NB4 (cell line): ENCODE measurements at regions not wholly inside any gene's neighbourhood (a gene's known extent, or its start where the extent isn't known, plus 50 kb on each side); places are given as distances from the start of the nearest gene placed in this dataset.
"Not testable (repeated sequence)": the region's sequence is repeated elsewhere in the genome, so short reads cannot be mapped to it uniquely, and the experiment has no call there.

Experiments used
- DNase-seq: peaks from one replicate; pipeline ENCODE4 v3.0.0; 2010; ENCODE audit warnings: low read depth
- H3K4me3 ChIP-seq: one replicate; pipeline ENCODE4 v1.5.1; 2011; ENCODE audit warnings: mild to moderate bottlenecking, low read depth, low read length, moderate library complexity
- MYC ChIP-seq: IDR thresholded peaks from 2 replicates; pipeline ENCODE4 v1.6.1; 2011; ENCODE audit warnings: low read depth, low read length
- POLR2A ChIP-seq: IDR thresholded peaks from 2 replicates; pipeline ENCODE4 v1.6.1; 2011; ENCODE audit warnings: mild to moderate bottlenecking; ENCODE audit not compliant: insufficient read length; ENCODE audit errors: extremely low read depth
- TF ChIP-seq, protein P1 (sequence below): IDR thresholded peaks from 2 replicates; pipeline ENCODE4 v1.6.1; 2011; ENCODE audit warnings: low read depth, low read length
- TF ChIP-seq, protein P2 (sequence below): IDR thresholded peaks from one replicate; pipeline ENCODE4 v1.5.1; 2012; ENCODE audit warnings: low read depth, low read length

DNA sequence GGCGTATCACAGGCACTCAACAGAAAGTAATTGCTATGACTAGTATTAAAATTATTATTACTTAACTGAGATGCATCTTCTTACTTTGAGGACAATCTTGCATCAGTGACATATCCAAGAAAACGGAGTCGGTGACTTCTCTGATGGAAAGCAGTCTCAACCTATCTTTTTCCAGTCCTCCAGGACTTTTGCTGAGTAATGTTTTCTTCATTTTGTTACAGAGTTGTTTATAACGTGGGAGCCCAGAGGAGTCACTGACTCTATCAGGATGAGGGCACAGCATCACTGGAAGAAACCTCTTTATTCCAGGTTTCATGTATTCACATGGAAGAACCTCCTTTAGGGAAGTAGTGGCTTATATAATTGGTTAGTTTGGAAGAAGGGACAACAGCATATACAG, 51.5 kb upstream of the MELK start:
- DNase-seq = no peak
- TF ChIP-seq, protein P1, sequence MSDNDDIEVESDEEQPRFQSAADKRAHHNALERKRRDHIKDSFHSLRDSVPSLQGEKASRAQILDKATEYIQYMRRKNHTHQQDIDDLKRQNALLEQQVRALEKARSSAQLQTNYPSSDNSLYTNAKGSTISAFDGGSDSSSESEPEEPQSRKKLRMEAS = no peak
- no peak for TF ChIP-seq POLR2A
- TF ChIP-seq, protein P2, sequence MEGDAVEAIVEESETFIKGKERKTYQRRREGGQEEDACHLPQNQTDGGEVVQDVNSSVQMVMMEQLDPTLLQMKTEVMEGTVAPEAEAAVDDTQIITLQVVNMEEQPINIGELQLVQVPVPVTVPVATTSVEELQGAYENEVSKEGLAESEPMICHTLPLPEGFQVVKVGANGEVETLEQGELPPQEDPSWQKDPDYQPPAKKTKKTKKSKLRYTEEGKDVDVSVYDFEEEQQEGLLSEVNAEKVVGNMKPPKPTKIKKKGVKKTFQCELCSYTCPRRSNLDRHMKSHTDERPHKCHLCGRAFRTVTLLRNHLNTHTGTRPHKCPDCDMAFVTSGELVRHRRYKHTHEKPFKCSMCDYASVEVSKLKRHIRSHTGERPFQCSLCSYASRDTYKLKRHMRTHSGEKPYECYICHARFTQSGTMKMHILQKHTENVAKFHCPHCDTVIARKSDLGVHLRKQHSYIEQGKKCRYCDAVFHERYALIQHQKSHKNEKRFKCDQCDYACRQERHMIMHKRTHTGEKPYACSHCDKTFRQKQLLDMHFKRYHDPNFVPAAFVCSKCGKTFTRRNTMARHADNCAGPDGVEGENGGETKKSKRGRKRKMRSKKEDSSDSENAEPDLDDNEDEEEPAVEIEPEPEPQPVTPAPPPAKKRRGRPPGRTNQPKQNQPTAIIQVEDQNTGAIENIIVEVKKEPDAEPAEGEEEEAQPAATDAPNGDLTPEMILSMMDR = no peak
- no peak for TF ChIP-seq MYC
- no peak overlapping the region for H3K4me3 ChIP-seq

DNA sequence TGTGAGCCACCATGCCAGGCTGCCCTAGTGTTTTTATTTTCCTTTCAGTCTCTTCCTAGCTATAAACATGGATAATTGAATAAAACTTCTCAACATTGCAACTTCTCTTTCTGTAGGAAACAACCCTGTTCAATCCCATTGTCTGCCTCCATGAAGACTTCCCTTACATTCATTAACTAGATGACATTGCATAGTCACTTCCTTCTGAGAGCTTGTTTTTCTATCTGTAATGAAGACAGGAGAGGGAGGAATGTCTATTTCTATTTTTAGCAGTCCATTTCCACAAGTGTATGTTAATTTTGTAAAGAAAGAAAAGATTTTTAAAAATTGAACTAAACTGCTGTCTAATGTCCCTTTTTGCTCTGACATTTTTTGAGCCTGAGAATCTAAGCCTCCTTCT, 55.6 kb upstream of the MELK start:
- no peak overlapping the region for H3K4me3 ChIP-seq
- TF ChIP-seq MYC = no peak
- TF ChIP-seq, protein P1 = no peak
- TF ChIP-seq, protein P2 = no peak
- TF ChIP-seq POLR2A = no peak
- no peak for DNase-seq

DNA sequence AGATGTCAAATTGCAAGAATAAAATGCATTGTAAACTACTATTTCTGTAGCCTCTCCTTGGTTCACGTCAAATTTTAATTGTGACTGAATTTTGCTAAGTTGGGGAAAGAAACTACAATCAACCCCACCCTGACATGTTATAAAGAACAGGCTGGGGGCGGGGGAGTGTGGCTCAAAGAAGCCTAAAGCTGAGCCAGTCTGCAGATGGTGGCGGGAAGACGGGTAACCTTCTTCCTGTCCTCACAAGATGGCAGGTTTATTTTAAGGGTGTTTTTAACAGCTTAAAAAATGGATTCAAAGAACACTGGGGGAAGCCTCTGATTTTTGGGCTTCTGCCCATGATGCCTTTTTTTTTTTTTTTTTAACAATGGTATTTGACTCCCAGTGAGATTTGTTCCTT, 68.5 kb upstream of the MELK start:
- TF ChIP-seq MYC = no peak
- TF ChIP-seq POLR2A = no peak
- TF ChIP-seq, protein P2 = no peak
- TF ChIP-seq, protein P1 = no peak
- H3K4me3 ChIP-seq = no peak overlapping the region
- DNase-seq = no peak

DNA sequence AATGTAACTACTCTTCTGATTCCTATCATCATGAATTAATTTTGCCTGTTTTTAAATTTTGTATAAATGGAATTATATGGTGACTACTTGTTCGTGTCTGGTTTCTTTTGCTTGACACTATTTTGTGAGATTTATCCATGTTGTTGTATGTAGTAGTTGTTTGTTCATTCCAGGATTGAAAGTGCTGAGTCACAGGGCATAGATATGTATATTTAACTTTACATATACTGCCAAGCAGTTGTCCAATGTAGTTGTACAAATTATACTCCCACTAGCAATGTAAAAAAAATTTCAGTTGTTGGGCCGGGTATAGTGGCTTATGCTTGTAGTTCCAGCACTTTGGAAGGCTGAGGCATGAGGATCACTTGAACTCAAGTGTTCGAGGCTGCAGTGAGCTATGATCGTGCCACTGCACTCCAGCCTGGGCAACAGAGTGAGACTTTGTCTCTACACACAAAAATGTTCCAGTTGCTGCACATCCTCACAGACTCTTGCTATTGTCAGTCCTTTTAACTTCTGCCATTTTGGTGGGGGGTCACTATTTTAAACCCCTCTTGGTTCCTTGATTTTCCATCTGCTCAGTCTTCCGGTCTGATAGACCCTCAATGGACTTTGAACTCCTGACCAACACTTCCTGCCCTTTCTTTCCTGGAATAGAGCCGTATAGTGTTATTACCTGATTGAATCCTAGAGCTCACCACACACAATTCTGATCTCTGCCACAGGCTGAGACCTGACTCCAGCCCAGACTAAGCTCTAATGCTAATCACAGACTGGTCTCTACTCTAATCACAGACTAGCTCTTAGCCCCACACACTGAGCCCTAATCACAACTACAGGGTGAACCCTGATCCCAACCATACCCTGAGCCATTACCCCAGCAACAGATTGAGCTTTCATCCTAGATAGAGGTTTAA, 69.3 kb upstream of the MELK start:
- no peak overlapping the region for H3K4me3 ChIP-seq
- TF ChIP-seq, protein P1 = no peak
- TF ChIP-seq POLR2A (no peak), MYC (no peak)
- TF ChIP-seq, protein P2 = no peak
- no peak for DNase-seq

DNA sequence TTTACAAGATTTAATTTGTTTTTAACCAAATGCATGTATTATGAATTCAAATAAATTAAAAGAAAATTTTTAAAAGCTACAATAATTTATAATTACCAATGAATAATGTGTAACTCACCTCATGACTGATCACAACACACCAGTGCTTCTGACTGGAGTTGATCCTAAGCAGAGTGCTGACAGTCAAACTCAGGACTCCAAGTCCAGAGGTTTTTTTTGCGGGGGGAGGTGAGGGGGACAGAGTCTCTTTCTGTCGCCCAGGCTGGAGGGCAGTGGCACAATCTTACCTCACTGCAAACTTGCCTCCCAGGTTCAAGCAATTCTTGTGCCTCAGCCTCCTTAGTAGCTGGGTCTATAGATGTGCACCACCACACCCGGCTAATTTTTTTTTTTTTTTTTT, 71.0 kb upstream of the MELK start:
- H3K4me3 ChIP-seq = no peak overlapping the region
- TF ChIP-seq, protein P1 = no peak
- TF ChIP-seq, protein P2 = no peak
- no peak for TF ChIP-seq POLR2A
- TF ChIP-seq MYC = no peak
- DNase-seq = no peak

DNA sequence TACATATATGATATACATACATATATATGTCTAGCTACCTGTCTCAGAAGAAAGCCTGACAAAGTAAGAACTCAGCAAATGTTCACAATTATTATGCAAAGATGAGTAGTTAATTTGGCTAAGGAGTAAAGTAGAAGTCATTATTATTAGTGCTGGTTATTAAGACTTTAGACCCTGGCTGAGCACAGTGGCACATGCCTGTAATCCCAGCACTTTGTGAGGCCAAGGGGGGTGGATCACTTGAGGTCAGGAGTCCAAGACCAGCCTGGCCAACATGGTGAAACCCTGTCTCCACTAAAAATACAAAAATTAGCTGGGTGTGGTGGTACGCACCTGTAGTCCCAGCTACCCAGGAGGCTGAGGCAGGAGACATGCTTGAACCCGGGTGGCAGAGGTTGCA, 71.8 kb upstream of the MELK start:
- DNase-seq, H3K4me3 ChIP-seq: not testable (repeated sequence)
